Kidney glomerular epithelial cell (primary cell): ENCODE measurements at regions not wholly inside any gene's neighbourhood (a gene's known extent, or its start where the extent isn't known, plus 50 kb on each side); places are given as distances from the start of the nearest gene placed in this dataset.

ENCODE experiments used
- DNase-seq: peaks from one replicate; lab custom pipeline; 2025; lab: John Stamatoyannopoulos, UW

GRCh38 chr3:146903927-146904326, 298.8 kb upstream of the PLSCR5 start:
- no peak for DNase-seq

DNA sequence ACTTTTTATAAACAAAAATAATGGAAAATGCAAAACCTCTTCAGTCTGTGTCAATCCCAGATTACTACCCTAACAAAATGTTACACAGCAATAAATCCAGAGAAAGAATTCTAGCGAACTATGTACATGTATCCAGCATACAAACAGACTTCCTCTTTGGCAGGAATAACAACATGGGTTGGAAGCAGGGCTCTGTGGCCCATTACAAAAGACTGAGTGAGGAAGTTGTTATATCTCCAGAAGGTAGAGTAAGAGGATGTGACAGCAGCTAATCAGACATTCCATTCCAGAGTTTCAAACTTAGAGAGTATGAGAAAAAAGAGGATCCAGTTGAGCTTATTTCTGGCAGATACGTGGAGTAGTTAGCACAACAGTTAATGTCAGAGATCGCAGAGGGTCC, 294.0 kb upstream of the PLSCR5 start:
- DNase-seq: no peak

DNA sequence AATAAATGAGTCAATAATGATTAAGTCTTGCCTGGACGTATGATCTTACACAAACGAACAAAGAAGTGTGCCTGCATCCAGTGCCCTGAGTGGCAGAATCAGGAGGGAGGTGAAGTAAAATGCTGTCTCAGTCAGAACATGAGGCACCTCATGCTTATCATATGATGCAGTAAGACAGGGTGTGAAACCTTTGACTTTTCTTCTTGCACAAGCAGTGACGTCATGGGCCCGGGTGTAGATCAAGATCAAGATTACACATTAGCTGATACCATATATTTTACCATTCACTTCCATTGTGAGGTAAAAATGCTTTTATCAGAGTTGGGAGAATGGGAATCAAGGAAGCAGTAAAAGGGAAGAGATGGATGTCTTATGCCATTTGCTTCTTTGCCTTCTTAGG, 291.6 kb upstream of the PLSCR5 start:
- no peak for DNase-seq

DNA sequence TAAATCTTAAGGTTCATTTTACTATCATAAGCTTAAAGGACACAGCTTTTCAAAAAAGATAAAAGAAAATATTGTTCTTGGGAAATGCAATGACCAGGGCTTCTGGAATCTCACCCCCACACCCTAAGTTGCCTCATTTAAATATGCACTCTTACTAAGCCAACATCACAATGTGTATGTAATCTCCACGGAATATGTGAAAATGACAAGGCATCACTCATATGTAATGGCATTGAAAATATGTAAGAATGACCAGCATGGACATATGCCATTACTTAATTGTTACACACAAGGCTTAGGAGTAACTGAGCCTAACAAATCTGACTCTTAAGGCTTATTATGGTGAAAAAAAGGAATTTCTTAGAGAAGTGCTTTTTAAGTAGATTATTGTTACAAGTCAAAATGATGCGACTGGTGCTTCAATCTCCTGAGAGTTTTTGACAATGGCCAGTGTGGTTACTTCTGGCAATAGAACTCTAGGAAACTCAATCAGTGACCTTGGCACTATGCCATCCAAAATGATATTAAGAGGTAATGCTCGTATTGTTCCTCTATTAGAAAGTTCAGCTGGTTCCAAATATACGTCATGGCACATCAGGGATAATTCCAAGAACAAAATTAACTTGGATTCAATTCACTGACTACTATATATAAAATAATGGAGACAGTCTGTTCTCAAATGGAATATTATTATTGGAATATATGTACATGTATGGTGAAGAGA, 290.0 kb upstream of the PLSCR5 start:
- DNase-seq: no peak

DNA sequence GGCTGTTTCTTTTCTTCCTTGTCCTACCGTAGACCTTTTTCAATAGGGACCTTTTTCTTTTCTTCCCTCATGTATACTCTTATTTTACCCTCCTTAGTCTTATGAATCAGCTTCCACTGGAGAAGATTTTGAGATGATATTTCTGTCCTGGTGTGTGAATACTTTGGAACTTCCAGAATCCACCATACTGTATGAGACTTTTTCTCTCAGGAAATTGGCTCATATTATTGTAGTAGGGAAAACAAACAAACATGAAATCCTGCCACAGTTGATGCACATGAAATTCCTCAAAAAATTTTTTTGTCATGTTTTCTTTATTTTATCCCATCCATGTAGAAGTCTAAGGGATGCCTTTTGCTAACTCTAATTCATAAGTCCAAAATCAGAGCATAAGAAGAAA, 289.3 kb upstream of the PLSCR5 start:
- DNase-seq: no peak

GRCh38 chr3:146892041-146892440, 286.9 kb upstream of the PLSCR5 start:
- no peak for DNase-seq

- no peak for DNase-seq
Measured at GRCh38 chr3:146889626-146890025, 284.5 kb upstream of the PLSCR5 start.

DNA sequence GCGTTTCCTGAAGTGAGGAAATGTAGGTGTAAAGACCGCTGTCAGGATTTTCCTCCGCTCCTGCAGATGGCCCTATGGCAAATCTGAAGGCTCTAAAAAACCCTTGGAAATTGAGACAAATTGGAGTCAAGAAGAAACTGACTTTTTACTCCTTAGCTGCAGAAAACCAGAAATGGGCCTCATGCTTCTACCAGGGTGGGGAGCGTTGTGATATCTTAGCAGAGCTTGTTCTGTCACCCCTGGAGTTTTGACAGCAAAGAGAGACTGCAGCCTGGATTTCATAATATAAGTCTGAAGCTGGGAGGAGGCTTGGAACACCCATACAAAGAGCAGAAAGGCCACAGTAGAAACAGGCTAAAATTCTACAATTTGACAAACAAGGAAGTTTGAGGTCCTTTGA, 283.0 kb upstream of the PLSCR5 start:
- no peak for DNase-seq

- DNase-seq: no peak
Measured at GRCh38 chr3:146884721-146885120, 279.6 kb upstream of the PLSCR5 start.

GRCh38 chr3:146884296-146884695, 279.1 kb upstream of the PLSCR5 start:
- DNase-seq: no peak

- no peak for DNase-seq
Measured at GRCh38 chr3:146883288-146883687, 278.1 kb upstream of the PLSCR5 start.

GRCh38 chr3:146881966-146882760, 277.0 kb upstream of the PLSCR5 start:
- no peak for DNase-seq

DNA sequence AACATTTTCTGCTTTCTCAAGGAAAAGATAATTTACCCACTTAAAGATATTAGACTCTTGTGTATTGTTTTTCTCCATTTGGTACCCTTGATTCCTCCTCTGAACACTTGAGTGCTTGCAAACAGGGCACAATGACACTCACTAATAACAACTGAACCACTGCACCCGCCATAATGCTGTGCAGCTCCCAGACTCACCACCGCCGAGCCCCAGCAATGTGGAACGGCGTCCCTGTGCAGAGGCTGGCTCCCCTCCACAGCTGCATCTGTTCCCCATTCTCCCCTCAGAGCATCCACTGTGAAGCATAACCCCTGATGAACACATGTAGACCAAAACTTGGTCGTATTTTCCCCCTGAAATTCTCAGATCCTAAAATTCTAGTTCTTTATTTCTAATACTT, 276.2 kb upstream of the PLSCR5 start:
- no peak for DNase-seq

DNA sequence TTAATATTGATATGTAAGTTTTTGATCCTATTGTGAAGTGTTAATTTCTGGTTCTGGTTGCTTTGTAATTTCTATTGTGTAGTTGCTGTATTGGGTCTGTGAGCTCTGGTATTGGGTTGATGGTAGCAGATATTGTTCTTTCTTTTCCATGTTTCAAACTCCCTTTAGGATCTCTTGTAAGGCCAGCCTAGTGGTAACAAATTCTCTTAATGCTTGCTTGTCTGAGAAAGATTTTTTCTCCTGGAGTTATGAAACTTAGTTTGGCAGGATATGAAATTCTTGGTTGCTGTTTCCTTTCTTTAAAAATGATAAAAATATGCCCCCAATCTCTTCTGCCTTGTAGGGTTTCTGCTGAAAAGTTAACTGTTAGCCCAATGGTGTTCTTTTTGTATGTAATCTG, 268.6 kb upstream of the PLSCR5 start:
- no peak for DNase-seq

DNA sequence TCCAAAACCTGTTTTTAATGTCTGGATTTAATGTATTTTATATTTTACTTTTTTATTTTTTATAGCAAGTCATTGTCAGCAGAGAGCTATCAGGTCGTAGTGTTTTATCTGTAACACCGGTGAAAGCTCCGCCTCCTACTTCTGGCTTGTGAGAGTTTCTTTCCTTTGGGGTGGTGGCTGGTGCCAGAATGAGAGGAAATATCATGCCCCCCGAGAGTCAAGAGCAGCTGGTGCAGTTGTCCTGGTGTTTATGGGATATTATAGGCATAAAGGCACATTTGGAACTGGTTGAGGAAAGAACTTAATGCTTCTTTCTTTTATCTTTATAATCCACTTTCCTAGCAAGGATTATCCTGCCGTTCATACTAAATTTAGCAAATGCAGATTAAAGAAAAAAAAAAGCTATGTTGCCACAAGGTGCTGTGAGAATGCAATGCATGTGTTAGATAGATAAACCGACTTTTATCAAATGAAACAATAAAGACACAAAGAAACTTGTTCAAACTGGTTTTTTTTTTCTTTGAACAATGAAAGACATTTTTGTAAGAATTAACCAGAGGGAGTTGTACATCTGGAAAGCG, 260.1 kb upstream of the PLSCR5 start:
- DNase-seq: no peak

DNA sequence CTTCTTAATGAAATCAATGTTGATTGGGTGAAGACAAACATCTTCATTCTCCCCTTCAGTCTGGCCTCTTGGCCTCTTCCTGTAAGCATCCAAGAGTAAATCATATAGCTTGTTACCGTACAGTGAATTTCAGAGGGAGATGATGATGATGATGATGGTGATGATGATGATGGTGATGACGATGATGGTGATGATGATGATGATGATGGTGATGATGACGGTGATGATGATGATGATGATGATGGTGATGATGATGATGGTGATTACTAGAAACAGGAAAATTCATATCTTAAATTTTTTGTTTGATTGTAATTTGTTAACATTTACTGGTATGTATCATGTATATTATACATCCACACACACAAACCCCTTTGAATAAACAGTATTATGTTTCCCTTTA, 256.1 kb upstream of the PLSCR5 start:
- DNase-seq: no peak

DNA sequence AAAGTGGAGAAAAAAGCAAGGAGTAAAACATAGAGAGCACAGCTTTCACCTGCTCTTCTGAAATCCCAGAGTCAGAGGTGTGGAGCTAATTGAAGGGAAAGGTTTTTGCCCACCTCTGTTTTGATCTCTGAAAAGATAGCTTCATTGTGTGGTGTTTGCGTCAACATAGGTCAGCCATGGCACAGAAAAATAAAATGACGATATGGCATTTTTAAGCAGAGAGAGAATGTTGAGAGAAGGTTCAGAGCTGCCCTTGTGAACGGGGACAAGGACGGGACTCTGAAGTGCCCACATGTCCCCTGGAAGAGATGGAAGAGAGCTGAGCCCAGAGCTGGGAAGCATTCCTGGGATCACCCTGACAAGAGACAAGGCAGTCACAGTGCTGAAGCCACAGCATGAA, 249.4 kb upstream of the PLSCR5 start:
- no peak for DNase-seq

GRCh38 chr3:146851665-146852064, 246.5 kb upstream of the PLSCR5 start:
- DNase-seq: no peak

DNA sequence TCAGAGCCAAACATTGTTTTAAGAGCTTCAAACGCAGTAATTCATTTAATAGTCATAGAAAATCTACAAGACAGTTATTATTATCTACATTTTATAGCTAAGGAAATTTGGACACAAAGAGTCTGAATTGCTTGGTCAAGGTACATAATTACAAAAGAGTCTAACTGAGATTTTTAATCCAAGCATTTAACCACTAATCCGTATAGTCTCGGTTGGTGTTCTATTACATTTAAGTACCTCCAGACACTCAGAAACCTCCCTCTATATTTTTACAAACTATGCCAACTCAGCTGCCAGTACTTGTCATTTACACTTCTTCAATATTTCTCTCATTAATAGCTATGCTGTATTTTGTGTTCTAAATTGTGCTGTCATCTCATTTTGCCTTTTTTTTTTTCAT, 240.2 kb upstream of the PLSCR5 start:
- DNase-seq: no peak

DNA sequence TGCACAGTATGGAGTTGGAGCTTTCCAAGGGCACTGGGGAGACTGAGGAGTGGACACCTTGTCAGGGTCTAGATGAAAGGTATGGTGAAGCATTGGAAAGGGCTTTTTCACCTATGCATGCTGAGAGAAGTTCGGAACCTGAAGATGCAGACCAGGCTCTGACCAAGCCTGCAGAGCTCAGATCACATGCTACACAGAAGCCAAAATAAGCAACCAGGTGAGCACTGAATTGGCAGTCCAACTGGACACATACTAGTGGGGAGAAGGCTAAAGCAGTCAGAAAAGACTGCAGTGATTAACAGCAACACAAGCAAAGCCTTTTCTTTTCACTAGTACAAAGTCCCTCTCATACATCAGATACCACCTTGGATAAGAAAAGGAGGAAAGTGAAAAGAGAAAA, 238.3 kb upstream of the PLSCR5 start:
- no peak for DNase-seq

- no peak for DNase-seq
Measured at GRCh38 chr3:146839727-146840375, 234.7 kb upstream of the PLSCR5 start.

GRCh38 chr3:146838221-146838620, 233.1 kb upstream of the PLSCR5 start:
- no peak for DNase-seq

- no peak for DNase-seq
Measured at GRCh38 chr3:146834917-146835316, 229.8 kb upstream of the PLSCR5 start.
